HCT116 (cell line): ENCODE measurements at regions not wholly inside any gene's neighbourhood (a gene's known extent, or its start where the extent isn't known, plus 50 kb on each side); places are given as distances from the start of the nearest gene placed in this dataset.

Experiments used
- ATAC-seq: fragments of 200-7000 bp; cut with Tn5 transposase; 2 replicates; pipeline ENCODE4 v1.9.1; 2020; ENCODE audit warnings: mild to moderate bottlenecking, moderate library complexity
- BruUV-seq: library from RNA; stranded (reverse); fragments of 400-500 nt; replicated peaks from 2 replicates; lab custom pipeline; 2021; lab: Mats Ljungman, UMichigan
- CTCF ChIA-PET: fragments of 300-600 bp; sonication (Branson Sonifier 250); formaldehyde crosslinking; loops from one replicate; lab custom pipeline; 2021; ENCODE audit warnings: antibody characterized with exemption; lab: Charles Lee
- POLR2A ChIA-PET: fragments of 300-600, 350-600 bp; sonication (Branson Sonifier 250); formaldehyde crosslinking; loops from one replicate; lab custom pipeline; 2021; ENCODE audit warnings: antibody characterized with exemption; lab: Charles Lee
- RAD21 ChIA-PET, 2 experiments: fragments of 300-600 bp; sonication (Branson Sonifier 250); formaldehyde crosslinking; loops; one replicate each; lab custom pipeline; 2023; ENCODE audit warnings: low total read pairs in 2 of 2; ENCODE audit not compliant: uncharacterized antibody in 2 of 2, unreplicated experiment in 2 of 2, low non-redundant PET in 1 of 2; lab: Charles Lee
- DNase-seq: peaks from one replicate; pipeline ENCODE4 v3.0.0-alpha.2; 2010; ENCODE audit warnings: low read depth, low spot score
- H2AFZ ChIP-seq: fragments of 200-600 bp; shearing (Covaris generic), sonication (generic); 2 replicates; pipeline ENCODE4 v1.6.1; 2017; ENCODE audit warnings: low read depth, mixed run types, mixed read lengths, antibody characterized with exemption, low read length; ENCODE audit not compliant: poor library complexity, severe bottlenecking
- H3K27ac ChIP-seq: 2 replicates; pipeline ENCODE4 v1.5.1; 2012; ENCODE audit warnings: low read depth, low read length
- H3K27me3 ChIP-seq: fragments of 200-600 bp; sonication (generic); 2 replicates; pipeline ENCODE4 v1.6.1; 2016; ENCODE audit warnings: mixed run types, low read length, mixed read lengths; ENCODE audit not compliant: insufficient read depth
- H3K36me3 ChIP-seq, 2 experiments: fragments of 200-500 bp in 1 of 2; fragments of 200-600 bp in 1 of 2; sonication (Bioruptor generic) in 1 of 2; sonication (generic) in 1 of 2; 2 replicates each; pipeline versions ENCODE4 v1.5.1 to v1.6.1; 2014 to 2016; ENCODE audit warnings: low read length in 2 of 2, inconsistent platforms in 1 of 2, mixed read lengths in 1 of 2, mixed run types in 1 of 2; ENCODE audit not compliant: insufficient read depth in 2 of 2, control insufficient read depth in 1 of 2
- H3K4me1 ChIP-seq, 2 experiments: fragments of 200-600 bp in 1 of 2; sonication (generic) in 1 of 2; 2 replicates each; pipeline versions ENCODE4 v1.5.1 to v1.6.1; 2012 to 2017; ENCODE audit warnings: low read length in 2 of 2, inconsistent platforms in 1 of 2, mild to moderate bottlenecking in 1 of 2, mixed read lengths in 1 of 2, mixed run types in 1 of 2, moderate library complexity in 1 of 2; ENCODE audit not compliant: insufficient read depth in 2 of 2, control insufficient read depth in 1 of 2
- H3K4me2 ChIP-seq: fragments of 200-600 bp; sonication (generic); 2 replicates; pipeline ENCODE4 v1.6.1; 2017; ENCODE audit warnings: mixed run types, low read length, mixed read lengths
- H3K4me3 ChIP-seq, 2 experiments: fragments of 200-600 bp in 1 of 2; sonication (generic) in 1 of 2; replicated peaks in 1 of 2; 2 replicates each; pipeline ENCODE4 v1.5.1; 2011 to 2016; ENCODE audit warnings: low read length in 2 of 2, control low read depth in 1 of 2, low read depth in 1 of 2, mild to moderate bottlenecking in 1 of 2, mixed read lengths in 1 of 2, mixed run types in 1 of 2
- H3K79me2 ChIP-seq: fragments of 200-600 bp; sonication (generic); 2 replicates; pipeline ENCODE4 v1.6.1; 2017; ENCODE audit warnings: mild to moderate bottlenecking, mixed run types, low read length, moderate library complexity, mixed read lengths; ENCODE audit not compliant: insufficient read depth
- H3K9ac ChIP-seq: fragments of 200-600 bp; sonication (generic); 2 replicates; pipeline ENCODE4 v1.6.1; 2016; ENCODE audit warnings: low read length, mixed read lengths
- H3K9me2 ChIP-seq: fragments of 200-600 bp; sonication (generic), shearing (Covaris generic); 2 replicates; pipeline ENCODE4 v1.6.1; 2017; ENCODE audit warnings: mixed run types, mild to moderate bottlenecking, moderate library complexity; ENCODE audit not compliant: insufficient read depth
- H3K9me3 ChIP-seq, 2 experiments: fragments of 200-500 bp in 1 of 2; fragments of 200-600 bp in 1 of 2; sonication (Bioruptor generic) in 1 of 2; sonication (generic) in 1 of 2; 2 replicates each; pipeline ENCODE4 v1.6.1; 2014 to 2017; ENCODE audit warnings: low read length in 2 of 2, mixed read lengths in 2 of 2, inconsistent platforms in 1 of 2, low read depth in 1 of 2, mild to moderate bottlenecking in 1 of 2, mixed run types in 1 of 2, moderate library complexity in 1 of 2; ENCODE audit not compliant: control insufficient read depth in 1 of 2, insufficient read depth in 1 of 2
- H4K20me1 ChIP-seq: fragments of 200-600 bp; sonication (generic), shearing (Covaris generic); 2 replicates; pipeline ENCODE4 v1.6.1; 2017; ENCODE audit warnings: mixed run types, mild to moderate bottlenecking, moderate library complexity; ENCODE audit not compliant: insufficient read depth
- CEBPB ChIP-seq: IDR thresholded peaks from 2 replicates; pipeline ENCODE4 v1.6.1; 2012; ENCODE audit warnings: low read depth
- EGR1 ChIP-seq: IDR thresholded peaks from 2 replicates; pipeline ENCODE4 v1.6.1; 2012; ENCODE audit warnings: low read depth
- EZH2phosphoT487 ChIP-seq: fragments of 200-600 bp; IDR thresholded peaks from 2 replicates; pipeline ENCODE4 v1.6.1; 2018; ENCODE audit warnings: antibody characterized with exemption, borderline replicate concordance
- POLR2AphosphoS5 ChIP-seq: IDR thresholded peaks from 2 replicates; pipeline ENCODE4 v1.6.1; 2011; ENCODE audit warnings: mild to moderate bottlenecking, low read depth, low read length, moderate library complexity
- RAD21 ChIP-seq: IDR thresholded peaks from 2 replicates; pipeline ENCODE4 v1.6.1; 2012; ENCODE audit warnings: low read depth, mild to moderate bottlenecking
- SIN3A ChIP-seq: IDR thresholded peaks from 2 replicates; pipeline ENCODE4 v1.6.1; 2012; ENCODE audit warnings: low read depth
- SP1 ChIP-seq: IDR thresholded peaks from 2 replicates; pipeline ENCODE4 v1.6.1; 2012; ENCODE audit warnings: low read depth
- SRF ChIP-seq: IDR thresholded peaks from 2 replicates; pipeline ENCODE4 v1.6.1; 2012; ENCODE audit warnings: low read depth
- TCF7L2 ChIP-seq: IDR thresholded peaks from 2 replicates; pipeline ENCODE4 v1.7.0; 2011; ENCODE audit warnings: borderline replicate concordance, inconsistent platforms; ENCODE audit not compliant: insufficient read depth, insufficient read length; ENCODE audit errors: extremely low read depth
- ZFX ChIP-seq: fragments of 450-650 bp; IDR thresholded peaks from 2 replicates; pipeline ENCODE4 v1.6.1; 2017
- ZNF274 ChIP-seq: fragments of 200-500 bp; sonication (Bioruptor generic); IDR thresholded peaks from 2 replicates; pipeline ENCODE4 v1.6.1; 2014; ENCODE audit warnings: mild to moderate bottlenecking, low read depth, low read length, inconsistent platforms
- intact Hi-C: fragments of 100-400 bp; cut with micrococcal nuclease; formaldehyde crosslinking; loops from 2 replicates; pipeline ENCODE4 v1.10.0; 2022
- TF ChIP-seq, protein P1 (sequence below): IDR thresholded peaks from 2 replicates; pipeline ENCODE4 v1.6.1; 2011; ENCODE audit warnings: mild to moderate bottlenecking, low read length, moderate library complexity; ENCODE audit not compliant: insufficient replicate concordance; ENCODE audit errors: extremely low read depth
- TF ChIP-seq, protein P2 (sequence below), 3 experiments: fragments of 200-600 bp in 1 of 3; sonication (generic) in 1 of 3; IDR thresholded peaks in 2 of 3; conservative IDR thresholded peaks in 1 of 3; 2 replicates each; pipeline ENCODE4 v1.5.1; 2012 to 2017; ENCODE audit warnings: low read depth in 2 of 3, low read length in 2 of 3, antibody characterized with exemption in 1 of 3, borderline replicate concordance in 1 of 3, control low read depth in 1 of 3, mild to moderate bottlenecking in 1 of 3, mixed read lengths in 1 of 3, mixed run types in 1 of 3, moderate library complexity in 1 of 3; ENCODE audit not compliant: insufficient read depth in 1 of 3
- TF ChIP-seq, protein P3 (sequence below): IDR thresholded peaks from 2 replicates; pipeline ENCODE4 v1.6.1; 2012
- TF ChIP-seq, protein P4 (sequence below): IDR thresholded peaks from 2 replicates; pipeline ENCODE4 v1.6.1; 2012

DNA sequence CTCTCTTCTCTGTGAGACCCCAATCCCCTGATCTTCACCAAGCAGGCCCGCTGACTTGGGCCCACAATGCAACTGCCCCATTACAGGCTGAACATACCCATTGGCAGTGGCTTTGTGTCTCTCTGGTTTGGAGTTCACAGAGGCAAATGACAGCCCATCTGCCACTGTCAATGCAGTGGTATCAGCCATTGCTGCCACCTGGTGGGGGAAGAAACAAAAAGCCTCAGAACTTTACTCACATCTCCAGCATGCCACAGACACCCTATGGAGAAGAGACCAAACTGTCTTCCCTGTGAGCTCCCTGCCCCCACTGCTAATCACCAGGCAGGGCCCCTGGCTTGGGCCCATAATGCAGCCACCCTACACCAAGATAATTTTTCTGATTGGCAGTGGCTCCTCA lies 729.3 kb upstream of the ACTRT1 start (continued):
- TF ChIP-seq, protein P1, sequence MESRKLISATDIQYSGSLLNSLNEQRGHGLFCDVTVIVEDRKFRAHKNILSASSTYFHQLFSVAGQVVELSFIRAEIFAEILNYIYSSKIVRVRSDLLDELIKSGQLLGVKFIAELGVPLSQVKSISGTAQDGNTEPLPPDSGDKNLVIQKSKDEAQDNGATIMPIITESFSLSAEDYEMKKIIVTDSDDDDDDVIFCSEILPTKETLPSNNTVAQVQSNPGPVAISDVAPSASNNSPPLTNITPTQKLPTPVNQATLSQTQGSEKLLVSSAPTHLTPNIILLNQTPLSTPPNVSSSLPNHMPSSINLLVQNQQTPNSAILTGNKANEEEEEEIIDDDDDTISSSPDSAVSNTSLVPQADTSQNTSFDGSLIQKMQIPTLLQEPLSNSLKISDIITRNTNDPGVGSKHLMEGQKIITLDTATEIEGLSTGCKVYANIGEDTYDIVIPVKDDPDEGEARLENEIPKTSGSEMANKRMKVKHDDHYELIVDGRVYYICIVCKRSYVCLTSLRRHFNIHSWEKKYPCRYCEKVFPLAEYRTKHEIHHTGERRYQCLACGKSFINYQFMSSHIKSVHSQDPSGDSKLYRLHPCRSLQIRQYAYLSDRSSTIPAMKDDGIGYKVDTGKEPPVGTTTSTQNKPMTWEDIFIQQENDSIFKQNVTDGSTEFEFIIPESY = no peak
- TF ChIP-seq SRF = no peak
- TF ChIP-seq, protein P2, sequence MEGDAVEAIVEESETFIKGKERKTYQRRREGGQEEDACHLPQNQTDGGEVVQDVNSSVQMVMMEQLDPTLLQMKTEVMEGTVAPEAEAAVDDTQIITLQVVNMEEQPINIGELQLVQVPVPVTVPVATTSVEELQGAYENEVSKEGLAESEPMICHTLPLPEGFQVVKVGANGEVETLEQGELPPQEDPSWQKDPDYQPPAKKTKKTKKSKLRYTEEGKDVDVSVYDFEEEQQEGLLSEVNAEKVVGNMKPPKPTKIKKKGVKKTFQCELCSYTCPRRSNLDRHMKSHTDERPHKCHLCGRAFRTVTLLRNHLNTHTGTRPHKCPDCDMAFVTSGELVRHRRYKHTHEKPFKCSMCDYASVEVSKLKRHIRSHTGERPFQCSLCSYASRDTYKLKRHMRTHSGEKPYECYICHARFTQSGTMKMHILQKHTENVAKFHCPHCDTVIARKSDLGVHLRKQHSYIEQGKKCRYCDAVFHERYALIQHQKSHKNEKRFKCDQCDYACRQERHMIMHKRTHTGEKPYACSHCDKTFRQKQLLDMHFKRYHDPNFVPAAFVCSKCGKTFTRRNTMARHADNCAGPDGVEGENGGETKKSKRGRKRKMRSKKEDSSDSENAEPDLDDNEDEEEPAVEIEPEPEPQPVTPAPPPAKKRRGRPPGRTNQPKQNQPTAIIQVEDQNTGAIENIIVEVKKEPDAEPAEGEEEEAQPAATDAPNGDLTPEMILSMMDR (IDR thresholded peaks at IDR 0.05 in 2 of 3, conservative IDR thresholded peaks at IDR 0.05 in 1 of 3; ENCODE audit: borderline replicate concordance in 1 of 3, insufficient read depth in 1 of 3, low read depth in 2 of 3, low read length in 2 of 3) = no peak
- no peak for TF ChIP-seq EZH2phosphoT487
- TF ChIP-seq ZFX = no peak
- no peak for TF ChIP-seq TCF7L2
- no peak for TF ChIP-seq EGR1
- TF ChIP-seq, protein P3, sequence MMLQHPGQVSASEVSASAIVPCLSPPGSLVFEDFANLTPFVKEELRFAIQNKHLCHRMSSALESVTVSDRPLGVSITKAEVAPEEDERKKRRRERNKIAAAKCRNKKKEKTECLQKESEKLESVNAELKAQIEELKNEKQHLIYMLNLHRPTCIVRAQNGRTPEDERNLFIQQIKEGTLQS = no peak
- TF ChIP-seq, all 23 proteins: peak for 0

DNA sequence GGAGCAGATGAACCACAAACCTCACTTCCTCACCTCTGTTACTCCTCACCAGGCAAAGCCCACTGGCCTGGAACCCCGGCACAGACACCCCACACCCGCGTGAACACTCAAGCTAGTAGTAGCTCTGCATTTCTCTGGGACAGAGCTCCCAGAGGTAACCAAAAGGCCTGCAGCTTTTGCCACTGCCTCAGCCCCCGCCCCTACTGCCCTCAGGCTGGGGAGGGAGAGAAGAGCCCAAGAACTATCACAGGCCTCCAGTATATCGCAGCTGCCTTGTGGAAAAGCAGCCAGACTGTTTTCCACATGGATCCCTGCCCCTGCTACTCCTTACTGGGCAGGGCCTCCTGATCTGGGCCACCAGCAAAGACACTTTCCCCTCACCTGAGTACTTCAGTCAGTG lies 728.7 kb upstream of the ACTRT1 start:
- ChIA-PET RAD21 (no interaction called here), POLR2A (no interaction called here), CTCF (no interaction called here)
- no peaks in the 10 kb centered on the region for H3K36me3 ChIP-seq
- no TSS peak for BruUV-seq
- no peaks in the 10 kb centered on the region for H3K4me1 ChIP-seq
- no peaks in the 10 kb centered on the region for H4K20me1 ChIP-seq
- ATAC-seq (no peak), DNase-seq (no peak)
- H3K9me3 ChIP-seq = no peaks in the 10 kb centered on the region
- H3K27me3 ChIP-seq = no peaks in the 10 kb centered on the region
- H2AFZ ChIP-seq = no peak overlapping the region
- no peak overlapping the region for H3K9ac ChIP-seq
- H3K79me2 ChIP-seq = no peaks in the 10 kb centered on the region
- intact Hi-C loops = no loop called here
- H3K27ac ChIP-seq = no peak overlapping the region
- no peak overlapping the region for H3K4me2 ChIP-seq
- H3K9me2 ChIP-seq = no peaks in the 10 kb centered on the region
- no peak overlapping the region for H3K4me3 ChIP-seq
- no peak for TF ChIP-seq POLR2AphosphoS5
- no peak for TF ChIP-seq CEBPB
- no peak for TF ChIP-seq SP1
- no peak for TF ChIP-seq SRF
- no peak for TF ChIP-seq TCF7L2
- no peak for TF ChIP-seq EZH2phosphoT487
- no peak for TF ChIP-seq RAD21
- TF ChIP-seq, protein P1 = no peak
- no peak for TF ChIP-seq ZNF274
- TF ChIP-seq, protein P4, sequence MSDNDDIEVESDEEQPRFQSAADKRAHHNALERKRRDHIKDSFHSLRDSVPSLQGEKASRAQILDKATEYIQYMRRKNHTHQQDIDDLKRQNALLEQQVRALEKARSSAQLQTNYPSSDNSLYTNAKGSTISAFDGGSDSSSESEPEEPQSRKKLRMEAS = no peak
- no peak for TF ChIP-seq ZFX
- TF ChIP-seq, protein P2 (IDR thresholded peaks at IDR 0.05 in 2 of 3, conservative IDR thresholded peaks at IDR 0.05 in 1 of 3; ENCODE audit: borderline replicate concordance in 1 of 3, insufficient read depth in 1 of 3, low read depth in 2 of 3, low read length in 2 of 3) = no peak
- TF ChIP-seq SIN3A = no peak
